Neuronal stem cell (in vitro differentiated cells): ENCODE measurements at regions not wholly inside any gene's neighbourhood (a gene's known extent, or its start where the extent isn't known, plus 50 kb on each side); places are given as distances from the start of the nearest gene placed in this dataset.

Experiments
- DNase-seq: peaks from one replicate; pipeline ENCODE4 v3.0.0-alpha.2; 2013; ENCODE audit warnings: low spot score
- H2AFZ ChIP-seq: one replicate; pipeline ENCODE4 v1.6.1; 2013; ENCODE audit warnings: mild to moderate bottlenecking, low read length, inconsistent platforms
- H2AK5ac ChIP-seq: 2 replicates; pipeline ENCODE4 v1.6.1; 2013; ENCODE audit warnings: low read depth, mild to moderate bottlenecking, inconsistent platforms, low read length, moderate library complexity, mixed read lengths
- H2BK120ac ChIP-seq: 2 replicates; pipeline ENCODE4 v1.6.1; 2013; ENCODE audit warnings: low read depth, mild to moderate bottlenecking, inconsistent platforms, low read length, moderate library complexity, mixed read lengths
- H2BK12ac ChIP-seq: one replicate; pipeline ENCODE4 v1.6.1; 2013; ENCODE audit warnings: low read length, inconsistent platforms
- H2BK15ac ChIP-seq: 2 replicates; pipeline ENCODE4 v1.6.1; 2013; ENCODE audit warnings: mild to moderate bottlenecking, low read length, inconsistent platforms, mixed read lengths
- H2BK5ac ChIP-seq: one replicate; pipeline ENCODE4 v1.6.1; 2013; ENCODE audit warnings: inconsistent platforms, mild to moderate bottlenecking, low read length, moderate library complexity
- H3K14ac ChIP-seq: one replicate; pipeline ENCODE4 v1.6.1; 2013; ENCODE audit warnings: low read length, inconsistent platforms
- H3K18ac ChIP-seq: 2 replicates; pipeline ENCODE4 v1.6.1; 2013; ENCODE audit warnings: low read length, inconsistent platforms
- H3K23ac ChIP-seq: 2 replicates; pipeline ENCODE4 v1.6.1; 2013; ENCODE audit warnings: low read depth, mild to moderate bottlenecking, mixed read lengths, low read length, inconsistent platforms; ENCODE audit not compliant: poor library complexity
- H3K27ac ChIP-seq: replicated peaks from 3 replicates; pipeline ENCODE4 v1.5.1; 2013; ENCODE audit warnings: low read length, inconsistent platforms
- H3K27me3 ChIP-seq, 3 experiments: 2 replicates each; pipeline ENCODE4 v1.6.1; 2013; ENCODE audit warnings: low read length in 3 of 3, mild to moderate bottlenecking in 2 of 3, inconsistent platforms in 1 of 3, low read depth in 1 of 3, mixed read lengths in 1 of 3, moderate library complexity in 1 of 3; ENCODE audit not compliant: control insufficient read depth in 3 of 3, insufficient read depth in 3 of 3
- H3K36me3 ChIP-seq, 2 donors: replicated peaks in 1 of 2; 2 replicates each; pipeline ENCODE4 v1.6.1; 2013; ENCODE audit warnings: low read length in 2 of 2; ENCODE audit not compliant: control insufficient read depth in 2 of 2, insufficient read depth in 2 of 2
- H3K4ac ChIP-seq: 2 replicates; pipeline ENCODE4 v1.6.1; 2013; ENCODE audit warnings: inconsistent platforms, mild to moderate bottlenecking, low read length, moderate library complexity
- H3K4me1 ChIP-seq, 2 donors: 1 replicate in 1 of 2; 2 replicates in 1 of 2; pipeline ENCODE4 v1.6.1; 2013; ENCODE audit warnings: low read length in 2 of 2, low read depth in 1 of 2; ENCODE audit not compliant: control insufficient read depth in 2 of 2, insufficient read depth in 1 of 2
- H3K4me2 ChIP-seq: one replicate; pipeline ENCODE4 v1.6.1; 2013; ENCODE audit warnings: mild to moderate bottlenecking, low read length, inconsistent platforms; ENCODE audit not compliant: insufficient read depth, poor library complexity, severe bottlenecking
- H3K4me3 ChIP-seq, 2 donors: 2 replicates each; pipeline ENCODE4 v1.5.1; 2013; ENCODE audit warnings: low read length in 2 of 2, mild to moderate bottlenecking in 2 of 2, inconsistent platforms in 1 of 2, moderate library complexity in 1 of 2
- H3K79me1 ChIP-seq: one replicate; pipeline ENCODE4 v1.6.1; 2013; ENCODE audit warnings: low read depth, mild to moderate bottlenecking, inconsistent platforms, low read length, moderate library complexity
- H3K9ac ChIP-seq: one replicate; pipeline ENCODE4 v1.6.1; 2013; ENCODE audit warnings: mild to moderate bottlenecking, low read depth, low read length, inconsistent platforms; ENCODE audit not compliant: poor library complexity
- H3K9me3 ChIP-seq, 2 donors: replicated peaks in 1 of 2; 2 replicates each; pipeline versions ENCODE3 to v1.6.1; 2013; ENCODE audit warnings: low read length in 2 of 2, mild to moderate bottlenecking in 2 of 2, inconsistent platforms in 1 of 2, low read depth in 1 of 2, mixed read lengths in 1 of 2, moderate library complexity in 1 of 2; ENCODE audit not compliant: control insufficient read depth in 2 of 2, insufficient read depth in 1 of 2
- H4K8ac ChIP-seq: one replicate; pipeline ENCODE4 v1.6.1; 2013; ENCODE audit warnings: low read depth, mild to moderate bottlenecking, inconsistent platforms, low read length, moderate library complexity
- H4K91ac ChIP-seq: one replicate; pipeline ENCODE4 v1.6.1; 2013; ENCODE audit warnings: low read length, low read depth, mild to moderate bottlenecking, inconsistent platforms; ENCODE audit not compliant: poor library complexity
- WGBS, 2 donors: extraction: QIAGEN DNeasy Blood & Tissue Kit; methylation state at CpG; one replicate each; pipeline ENCODE4 v1.1.7; 2013; ENCODE audit warnings: missing lambda C conversion rate in 2 of 2, mixed read lengths in 1 of 2; ENCODE audit not compliant: insufficient read length in 2 of 2, insufficient replicate concordance in 1 of 2; ENCODE audit errors: extremely low coverage in 2 of 2; 5-methylcytosine and 5-hydroxymethylcytosine counted together

GRCh38 chr5:58911270-58911669 is 328.4 kb downstream of the RAB3C start:
- H3K9me3 ChIP-seq: peaks cover 0 to 1% of the 10 kb centered on the region in 2 donors
- H2BK120ac ChIP-seq: no peak overlapping the region
- no peaks in the 10 kb centered on the region for H3K79me1 ChIP-seq
- no peaks in the 10 kb centered on the region for H3K4me1 ChIP-seq
- H3K18ac ChIP-seq: no peak overlapping the region
- no peaks in the 10 kb centered on the region for H3K36me3 ChIP-seq
- H3K4me2 ChIP-seq: no peak overlapping the region
- no peak overlapping the region for H4K8ac ChIP-seq
- no peak overlapping the region for H3K4me3 ChIP-seq
- H3K9ac ChIP-seq: no peak overlapping the region
- H2BK15ac ChIP-seq: no peak overlapping the region
- WGBS, 2 donors: no CpG with 5 or more reads among the region's 7 CpGs
- H3K23ac ChIP-seq: no peak overlapping the region
- no peak overlapping the region for H4K91ac ChIP-seq
- H2AFZ ChIP-seq: no peak overlapping the region
- H2BK12ac ChIP-seq: no peak overlapping the region
- DNase-seq: no peak
- H2AK5ac ChIP-seq: no peak overlapping the region
- H3K27ac ChIP-seq: no peak overlapping the region
- H2BK5ac ChIP-seq: no peak overlapping the region
- H3K14ac ChIP-seq: no peak overlapping the region
- H3K4ac ChIP-seq: no peak overlapping the region
- H3K27me3 ChIP-seq: no peaks in the 10 kb centered on the region

DNA sequence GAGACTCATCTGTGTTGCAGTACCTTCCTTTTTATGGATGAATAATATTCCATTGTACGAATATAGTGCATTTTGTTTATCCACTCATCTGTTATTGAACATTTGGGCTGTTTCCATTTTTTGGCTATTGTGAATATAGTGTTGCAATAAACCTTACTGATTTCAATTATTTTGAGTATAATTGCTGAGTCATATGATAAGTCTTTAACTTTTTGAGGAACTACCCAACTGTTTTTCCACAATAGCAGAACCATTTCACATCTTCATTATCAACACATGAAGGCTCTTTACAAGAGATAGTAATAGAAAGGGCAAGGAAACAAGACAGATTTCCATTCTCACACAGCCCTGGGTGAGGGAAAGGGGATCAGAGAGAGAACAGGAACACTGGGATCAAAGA is 329.2 kb downstream of the RAB3C start:
- H3K4me3 ChIP-seq: no peak overlapping the region
- H2AK5ac ChIP-seq: no peak overlapping the region
- H3K27me3 ChIP-seq: no peaks in the 10 kb centered on the region
- H3K79me1 ChIP-seq: no peaks in the 10 kb centered on the region
- H2AFZ ChIP-seq: no peak overlapping the region
- no peak overlapping the region for H2BK5ac ChIP-seq
- H2BK12ac ChIP-seq: no peak overlapping the region
- no CpG with 5 or more reads among the region's 1 CpG for WGBS, 2 donors
- no peak overlapping the region for H3K14ac ChIP-seq
- H4K8ac ChIP-seq: no peak overlapping the region
- H3K9me3 ChIP-seq: no peaks in the 10 kb centered on the region
- no peak overlapping the region for H3K9ac ChIP-seq
- no peaks in the 10 kb centered on the region for H3K4me1 ChIP-seq
- H3K23ac ChIP-seq: no peak overlapping the region
- H3K27ac ChIP-seq: no peak overlapping the region
- H2BK15ac ChIP-seq: no peak overlapping the region
- no peaks in the 10 kb centered on the region for H3K36me3 ChIP-seq
- no peak overlapping the region for H3K4me2 ChIP-seq
- no peak overlapping the region for H3K4ac ChIP-seq
- no peak overlapping the region for H2BK120ac ChIP-seq
- H4K91ac ChIP-seq: no peak overlapping the region
- H3K18ac ChIP-seq: no peak overlapping the region
- DNase-seq: no peak

- H3K23ac ChIP-seq: no peak overlapping the region
- H3K27me3 ChIP-seq: no peaks in the 10 kb centered on the region
- H2AK5ac ChIP-seq: no peak overlapping the region
- no peak overlapping the region for H4K91ac ChIP-seq
- WGBS, 2 donors: no CpG with 5 or more reads among the region's 6 CpGs
- no peaks in the 10 kb centered on the region for H3K4me1 ChIP-seq
- no peak overlapping the region for H2BK15ac ChIP-seq
- no peak overlapping the region for H2BK120ac ChIP-seq
- H2AFZ ChIP-seq: no peak overlapping the region
- no peaks in the 10 kb centered on the region for H3K9me3 ChIP-seq
- no peak overlapping the region for H3K4ac ChIP-seq
- no peak overlapping the region for H3K18ac ChIP-seq
- no peak overlapping the region for H2BK5ac ChIP-seq
- no peak overlapping the region for H3K4me2 ChIP-seq
- no peak overlapping the region for H3K14ac ChIP-seq
- H2BK12ac ChIP-seq: no peak overlapping the region
- H3K27ac ChIP-seq: no peak overlapping the region
- no peaks in the 10 kb centered on the region for H3K36me3 ChIP-seq
- no peak for DNase-seq
- no peaks in the 10 kb centered on the region for H3K79me1 ChIP-seq
- H3K9ac ChIP-seq: no peak overlapping the region
- no peak overlapping the region for H4K8ac ChIP-seq
- no peak overlapping the region for H3K4me3 ChIP-seq
Observed at GRCh38 chr5:58913406-58913990, 330.6 kb downstream of the RAB3C start.

- Histone ChIP-seq H3K27ac (no peak overlapping the region), H4K91ac (no peak overlapping the region), H3K4me1 (peaks cover 0 to 4% of the 10 kb centered on the region in 2 donors), H2BK120ac (no peak overlapping the region), H3K18ac (no peak overlapping the region), H3K4me3 (no peak overlapping the region), H2AFZ (peak overlapping the region; percentile 35), H2BK5ac (no peak overlapping the region), H3K4me2 (no peak overlapping the region), H3K9me3 (no peaks in the 10 kb centered on the region), H3K14ac (no peak overlapping the region), H3K79me1 (no peaks in the 10 kb centered on the region), H2BK12ac (no peak overlapping the region), H4K8ac (no peak overlapping the region), H3K27me3 (peaks cover 0 to 9% (median 0%) of the 10 kb centered on the region in 3 experiments), H3K23ac (no peak overlapping the region), H2AK5ac (no peak overlapping the region), H2BK15ac (no peak overlapping the region), H3K36me3 (no peaks in the 10 kb centered on the region), H3K9ac (no peak overlapping the region), H3K4ac (no peak overlapping the region)
- no peak for DNase-seq
- WGBS, 2 donors: no CpG with 5 or more reads among the region's 3 CpGs
Observed at GRCh38 chr5:58918021-58918729, 335.3 kb downstream of the RAB3C start.
